ENCODE measurements at regions not wholly inside any gene's neighbourhood (a gene's known extent, or its start where the extent isn't known, plus 50 kb on each side); places are given as distances from the start of the nearest gene placed in this dataset.

DNA sequence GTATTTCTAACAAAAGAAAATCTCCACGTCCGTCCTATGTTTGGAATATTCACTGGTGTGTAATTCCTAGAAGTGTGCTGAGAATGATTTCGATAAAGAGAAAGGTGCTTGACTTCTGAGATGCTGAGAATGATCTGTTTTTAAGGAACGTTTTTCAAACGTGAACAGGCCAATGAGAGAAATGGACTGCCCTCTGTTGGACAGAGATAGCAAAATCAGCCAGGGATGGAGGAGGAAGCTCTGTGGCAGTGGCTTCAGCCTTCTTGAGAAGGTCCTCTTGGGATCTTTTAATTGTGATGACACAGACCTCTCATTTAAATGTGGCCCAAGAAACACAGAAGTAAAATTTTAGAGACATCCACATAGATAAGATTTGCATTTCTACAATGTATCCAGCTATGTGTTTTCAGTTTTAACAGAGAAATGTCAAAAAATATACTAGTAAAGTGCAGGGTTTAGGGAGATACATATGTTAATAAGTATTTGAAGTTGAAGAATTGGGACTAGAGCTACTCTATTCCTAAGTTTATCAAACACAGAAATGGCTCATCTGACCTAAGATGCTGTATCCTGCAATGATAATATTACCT is 84.0 kb upstream of the RCN1 start:
- Histone ChIP-seq H3K4me2 (ENCODE audit: low read length) (no peak overlapping the region), H3K9me3 (ENCODE audit: low read length) (no peaks in the 10 kb centered on the region), H3K4me3 (ENCODE audit: low read length) (no peak overlapping the region), H3K36me3 (ENCODE audit: insufficient read depth, low read length) (no peaks in the 10 kb centered on the region), H4K20me1 (ENCODE audit: insufficient read depth) (no peaks in the 10 kb centered on the region), H3K27ac (ENCODE audit: low read length) (no peak overlapping the region), H3K9ac (ENCODE audit: low read length) (no peak overlapping the region), H3K79me2 (replicated peaks; ENCODE audit: insufficient read depth, low read length) (no peaks in the 10 kb centered on the region), H3K27me3 (ENCODE audit: insufficient read depth, low read depth, low read length) (no peaks in the 10 kb centered on the region), H2AFZ (ENCODE audit: low read depth, low read length) (no peak overlapping the region), H3F3A (ENCODE audit: insufficient read depth, low read length, poor library complexity, severe bottlenecking) (no peaks in the 10 kb centered on the region), H3K9me2 (ENCODE audit: insufficient read depth, low read length) (no peaks in the 10 kb centered on the region)
- TF ChIP-seq CTCF (IDR thresholded peaks at IDR 0.05; ENCODE audit: poor library complexity, severe bottlenecking) (peak; percentile 79), TAF1 (IDR thresholded peaks at IDR 0.05; ENCODE audit: low read depth) (no peak), RAD21 (conservative IDR thresholded peaks at IDR 0.05) (peak; percentile 81), MXI1 (conservative IDR thresholded peaks at IDR 0.05; ENCODE audit: poor library complexity, severe bottlenecking) (no peak), REST (IDR thresholded peaks at IDR 0.05; ENCODE audit: borderline replicate concordance) (no peak), EZH2 (IDR thresholded peaks at IDR 0.05; ENCODE audit: borderline replicate concordance, insufficient read depth, low read length, poor library complexity, severe bottlenecking) (no peak), POLR2AphosphoS5 (IDR thresholded peaks at IDR 0.05) (no peak), SMC3 (conservative IDR thresholded peaks at IDR 0.05; ENCODE audit: poor library complexity) (peak; percentile 82), EP300 (conservative IDR thresholded peaks at IDR 0.05; ENCODE audit: poor library complexity, severe bottlenecking) (no peak)

DNA sequence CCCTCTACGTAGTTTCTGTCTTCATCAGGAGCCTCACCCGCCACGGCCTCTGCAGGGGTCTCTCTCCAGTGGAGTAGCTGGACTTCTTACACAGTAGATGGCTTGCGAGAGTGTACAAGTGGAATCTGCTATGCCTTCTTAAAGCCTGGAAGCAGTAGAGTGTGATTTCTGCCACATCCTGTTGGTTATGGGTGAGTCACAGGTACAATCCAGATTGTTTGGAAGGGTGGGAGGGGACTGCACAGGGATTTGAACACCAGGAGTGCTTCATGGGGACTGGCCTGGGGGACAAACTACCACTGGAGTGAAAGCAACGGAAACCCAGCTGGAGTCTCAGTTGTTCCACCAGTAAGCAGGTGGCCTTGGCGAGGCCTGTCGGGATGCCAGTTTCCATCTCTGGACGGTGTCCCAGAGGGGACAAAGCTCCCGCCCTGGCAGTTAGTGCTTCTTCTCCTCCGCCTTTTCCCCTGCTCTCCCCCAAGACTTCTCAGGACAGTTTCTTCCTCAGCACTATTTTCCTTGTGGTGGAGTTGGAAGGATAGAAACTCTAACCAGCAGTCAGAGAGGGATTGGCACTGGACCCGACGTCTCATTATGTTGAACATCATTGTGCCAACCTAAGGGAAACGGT is 85.0 kb upstream of the RCN1 start:
- TF ChIP-seq MXI1 (conservative IDR thresholded peaks at IDR 0.05; ENCODE audit: poor library complexity, severe bottlenecking) (no peak), TAF1 (IDR thresholded peaks at IDR 0.05; ENCODE audit: low read depth) (no peak), SMC3 (conservative IDR thresholded peaks at IDR 0.05; ENCODE audit: poor library complexity) (no peak), EP300 (conservative IDR thresholded peaks at IDR 0.05; ENCODE audit: poor library complexity, severe bottlenecking) (no peak), CTCF (IDR thresholded peaks at IDR 0.05; ENCODE audit: poor library complexity, severe bottlenecking) (no peak), POLR2AphosphoS5 (IDR thresholded peaks at IDR 0.05) (no peak)
- no peaks in the 10 kb centered on the region for H3K9me2 ChIP-seq (ENCODE audit: insufficient read depth, low read length)
- no peak overlapping the region for H3K4me3 ChIP-seq (ENCODE audit: low read length)
- H4K20me1 ChIP-seq (ENCODE audit: insufficient read depth) = no peaks in the 10 kb centered on the region
- H3K27ac ChIP-seq (ENCODE audit: low read length) = no peak overlapping the region
- no peak overlapping the region for H2AFZ ChIP-seq (ENCODE audit: low read depth, low read length)
- no peak overlapping the region for H3K4me2 ChIP-seq (ENCODE audit: low read length)
- no peaks in the 10 kb centered on the region for H3F3A ChIP-seq (ENCODE audit: insufficient read depth, low read length, poor library complexity, severe bottlenecking)
- H3K36me3 ChIP-seq (ENCODE audit: insufficient read depth, low read length) = no peaks in the 10 kb centered on the region
- no peaks in the 10 kb centered on the region for H3K79me2 ChIP-seq (replicated peaks; ENCODE audit: insufficient read depth, low read length)
- H3K9ac ChIP-seq (ENCODE audit: low read length) = no peak overlapping the region
- no peaks in the 10 kb centered on the region for H3K27me3 ChIP-seq (ENCODE audit: insufficient read depth, low read depth, low read length)
- no peaks in the 10 kb centered on the region for H3K9me3 ChIP-seq (ENCODE audit: low read length)

Measured in neural cell (in vitro differentiated cells).